K562 (cell line): ENCODE measurements at regions not wholly inside any gene's neighbourhood (a gene's known extent, or its start where the extent isn't known, plus 50 kb on each side); places are given as distances from the start of the nearest gene placed in this dataset.

Source experiments
- ATAC-seq: fragments of 200-7000 bp; cut with Tn5 transposase; 3 replicates; pipeline ENCODE4 v1.9.1; 2020; ENCODE audit warnings: moderate library complexity
- BruUV-seq: library from RNA; stranded (reverse); fragments of 400-500 nt; replicated peaks from 2 replicates; lab custom pipeline; 2021; lab: Mats Ljungman, UMichigan
- CTCF ChIA-PET: fragments of 300-600 bp; formaldehyde crosslinking; extraction: SDS; loops from one replicate; lab custom pipeline; 2021; ENCODE audit warnings: low intra/inter-chr PET ratio; lab: Yijun Ruan, JAX
- POLR2A ChIA-PET: fragments of 300-600, 350-650 bp; sonication (Branson Sonifier 250); formaldehyde crosslinking; extraction: SDS; loops from one replicate; lab custom pipeline; 2021; ENCODE audit warnings: antibody characterized with exemption, inconsistent platforms; lab: Yijun Ruan, JAX
- DNase-seq, 4 experiments: peaks; one replicate each; pipeline versions ENCODE4 v3.0.0 to v3.0.0-alpha.2; 2011 to 2018; ENCODE audit warnings: low spot score in 3 of 4, mixed read lengths in 3 of 4; ENCODE audit errors: extremely low read depth in 1 of 4
- FAIRE-seq: peaks from 2 replicates; lab custom pipeline; 2011; peaks lifted over from hg19 to GRCh38; lab: Jason Lieb, UNC
- H2AFZ ChIP-seq: 2 replicates; pipeline ENCODE4 v1.6.0; 2011; ENCODE audit warnings: low read depth, low read length, control low read depth, inconsistent platforms
- H3K27ac ChIP-seq: fragments of 200-600 bp; 3 replicates; pipeline ENCODE4 v1.8.0; 2011; ENCODE audit warnings: low read depth, mild to moderate bottlenecking, control low read depth, inconsistent platforms, low read length, moderate library complexity, mixed read lengths; ENCODE audit errors: extremely low read depth
- H3K27me3 ChIP-seq, 2 experiments: fragments of 300-600 bp in 1 of 2; 2 replicates in 1 of 2; 3 replicates in 1 of 2; pipeline versions ENCODE4 v1.6.0 to v1.8.0; 2011; ENCODE audit warnings: inconsistent platforms in 2 of 2, low read length in 2 of 2, mild to moderate bottlenecking in 1 of 2, mixed read lengths in 1 of 2, moderate library complexity in 1 of 2; ENCODE audit not compliant: control insufficient read depth in 2 of 2, insufficient read depth in 2 of 2
- H3K36me3 ChIP-seq: fragments of 300-600 bp; 3 replicates; pipeline ENCODE4 v1.8.0; 2011; ENCODE audit warnings: mild to moderate bottlenecking, low read length, inconsistent platforms; ENCODE audit not compliant: control insufficient read depth, insufficient read depth
- H3K4me1 ChIP-seq, 2 experiments: fragments of 200-600 bp in 1 of 2; replicated peaks in 1 of 2; 2 replicates in 1 of 2; 3 replicates in 1 of 2; pipeline versions ENCODE4 v1.5.1 to v1.8.0; 2011; ENCODE audit warnings: inconsistent platforms in 2 of 2, low read length in 2 of 2, mild to moderate bottlenecking in 1 of 2, mixed read lengths in 1 of 2, moderate library complexity in 1 of 2; ENCODE audit not compliant: control insufficient read depth in 2 of 2, insufficient read depth in 2 of 2
- H3K4me2 ChIP-seq: 2 replicates; pipeline ENCODE4 v1.6.1; 2011; ENCODE audit warnings: low read length, control low read depth, inconsistent platforms, mixed read lengths; ENCODE audit not compliant: insufficient read depth
- H3K4me3 ChIP-seq: fragments of 200-600 bp; sonication (generic), shearing (Covaris generic); 2 replicates; pipeline ENCODE4 v1.5.1; 2016; ENCODE audit warnings: control low read depth, inconsistent platforms
- H3K79me2 ChIP-seq: fragments of 200-600 bp; 3 replicates; pipeline ENCODE4 v1.8.0; 2011; ENCODE audit warnings: low read length, inconsistent platforms; ENCODE audit not compliant: control insufficient read depth, insufficient read depth
- H3K9ac ChIP-seq, 2 experiments: 2 replicates each; pipeline versions ENCODE4 v1.6.0 to v1.6.1; 2011; ENCODE audit warnings: low read depth in 2 of 2, low read length in 2 of 2, control low read depth in 1 of 2, inconsistent platforms in 1 of 2, mild to moderate bottlenecking in 1 of 2, mixed read lengths in 1 of 2; ENCODE audit not compliant: insufficient read depth in 1 of 2
- H3K9me1 ChIP-seq: one replicate; pipeline ENCODE4 v1.6.0; 2011; ENCODE audit warnings: inconsistent platforms, mild to moderate bottlenecking, low read length, moderate library complexity; ENCODE audit not compliant: control insufficient read depth, insufficient read depth
- H3K9me3 ChIP-seq: replicated peaks from 2 replicates; pipeline ENCODE4 v1.5.1; 2011; ENCODE audit warnings: low read depth, low read length, inconsistent platforms; ENCODE audit not compliant: control insufficient read depth, insufficient read depth
- H4K20me1 ChIP-seq: replicated peaks from 2 replicates; pipeline ENCODE4 v1.6.1; 2011; ENCODE audit warnings: low read length, inconsistent platforms, mixed read lengths; ENCODE audit not compliant: control insufficient read depth, insufficient read depth
- ZBED1 ChIP-seq: IDR thresholded peaks from 2 replicates; pipeline ENCODE4 v1.6.1; 2014
- ZNF184 ChIP-seq: sonication (generic); formaldehyde crosslinking; IDR thresholded peaks from 2 replicates; pipeline ENCODE4 v1.5.0; 2020; ENCODE audit warnings: missing genetic modification reagents
- ZNF57 ChIP-seq: fragments of 450-650 bp; formaldehyde crosslinking; IDR thresholded peaks from 2 replicates; pipeline ENCODE4 v1.4.0; 2020; ENCODE audit warnings: mild to moderate bottlenecking, moderate library complexity
- ZNF717 ChIP-seq: fragments of 250-450 bp; sonication (Bioruptor Pico); IDR thresholded peaks from 2 replicates; pipeline ENCODE4 v1.5.0; 2021
- WGBS: fragments of 100-300 bp; shearing (Covaris generic); methylation state at CpG from one replicate; pipeline ENCODE4 v1.1.6; 2016; ENCODE audit warnings: low coverage, mixed read lengths; ENCODE audit not compliant: insufficient coverage; ENCODE audit errors: missing lambda C conversion rate; 5-methylcytosine and 5-hydroxymethylcytosine counted together
- in situ Hi-C: fragments of 300-500 bp; cut with MboI; formaldehyde crosslinking; loops from 4 replicates; pipeline ENCODE4 v1.15.0; 2018; ENCODE audit warnings: inconsistent platforms, mixed read lengths
- intact Hi-C: fragments of 100-400 bp; cut with micrococcal nuclease; formaldehyde crosslinking; loops from 2 replicates; pipeline ENCODE4 v1.14.2; 2022
- TF ChIP-seq, protein P1 (sequence below): fragments of 450-650 bp; IDR thresholded peaks from 2 replicates; pipeline ENCODE4 v1.6.1; 2016; ENCODE audit warnings: mild to moderate bottlenecking, moderate library complexity

DNA sequence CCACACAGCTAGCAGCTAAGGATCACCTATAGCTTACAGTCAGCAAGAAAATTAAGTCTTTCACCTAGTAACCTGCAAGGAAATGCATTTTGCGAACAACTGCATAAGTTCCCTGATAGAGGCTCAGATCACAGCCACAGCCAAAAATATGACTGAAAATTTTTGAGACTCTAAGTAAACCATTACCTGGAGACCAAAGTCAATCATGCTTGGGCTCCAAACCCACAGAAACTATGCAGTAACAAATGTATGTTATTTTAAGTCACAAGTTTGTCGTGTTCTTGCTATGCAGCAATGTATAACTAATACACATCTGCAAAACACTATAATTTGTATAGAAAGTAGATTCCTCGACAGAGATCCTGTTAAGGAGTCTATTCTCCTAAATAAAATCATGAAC lies 1025.7 kb upstream of the RAG2 start:
- H3K27me3 ChIP-seq = no peaks in the 10 kb centered on the region
- H3K79me2 ChIP-seq = no peaks in the 10 kb centered on the region
- ChIA-PET POLR2A (no interaction called here), CTCF (no interaction called here)
- ATAC-seq = no peak
- H3K4me1 ChIP-seq = no peaks in the 10 kb centered on the region
- intact Hi-C loops (no loop called here), in situ Hi-C loops (no loop called here)
- H3K36me3 ChIP-seq = no peaks in the 10 kb centered on the region
- H3K9me3 ChIP-seq = no peaks in the 10 kb centered on the region; the same call in 1 of the 2 replicates
- no peak overlapping the region for H3K9ac ChIP-seq
- H3K9me1 ChIP-seq = no peaks in the 10 kb centered on the region
- no peak overlapping the region for H2AFZ ChIP-seq
- no peak for FAIRE-seq
- no peak overlapping the region for H3K4me3 ChIP-seq
- BruUV-seq = no TSS peak
- no peak overlapping the region for H3K27ac ChIP-seq
- no peaks in the 10 kb centered on the region for H4K20me1 ChIP-seq
- TF ChIP-seq ZNF57 (CRISPR knock-in tag) = no peak
- TF ChIP-seq ZNF717 (CRISPR knock-in tag) = no peak
- TF ChIP-seq ZNF184 (CRISPR knock-in tag) = no peak
- TF ChIP-seq ZBED1 = no peak
- TF ChIP-seq, protein P1, sequence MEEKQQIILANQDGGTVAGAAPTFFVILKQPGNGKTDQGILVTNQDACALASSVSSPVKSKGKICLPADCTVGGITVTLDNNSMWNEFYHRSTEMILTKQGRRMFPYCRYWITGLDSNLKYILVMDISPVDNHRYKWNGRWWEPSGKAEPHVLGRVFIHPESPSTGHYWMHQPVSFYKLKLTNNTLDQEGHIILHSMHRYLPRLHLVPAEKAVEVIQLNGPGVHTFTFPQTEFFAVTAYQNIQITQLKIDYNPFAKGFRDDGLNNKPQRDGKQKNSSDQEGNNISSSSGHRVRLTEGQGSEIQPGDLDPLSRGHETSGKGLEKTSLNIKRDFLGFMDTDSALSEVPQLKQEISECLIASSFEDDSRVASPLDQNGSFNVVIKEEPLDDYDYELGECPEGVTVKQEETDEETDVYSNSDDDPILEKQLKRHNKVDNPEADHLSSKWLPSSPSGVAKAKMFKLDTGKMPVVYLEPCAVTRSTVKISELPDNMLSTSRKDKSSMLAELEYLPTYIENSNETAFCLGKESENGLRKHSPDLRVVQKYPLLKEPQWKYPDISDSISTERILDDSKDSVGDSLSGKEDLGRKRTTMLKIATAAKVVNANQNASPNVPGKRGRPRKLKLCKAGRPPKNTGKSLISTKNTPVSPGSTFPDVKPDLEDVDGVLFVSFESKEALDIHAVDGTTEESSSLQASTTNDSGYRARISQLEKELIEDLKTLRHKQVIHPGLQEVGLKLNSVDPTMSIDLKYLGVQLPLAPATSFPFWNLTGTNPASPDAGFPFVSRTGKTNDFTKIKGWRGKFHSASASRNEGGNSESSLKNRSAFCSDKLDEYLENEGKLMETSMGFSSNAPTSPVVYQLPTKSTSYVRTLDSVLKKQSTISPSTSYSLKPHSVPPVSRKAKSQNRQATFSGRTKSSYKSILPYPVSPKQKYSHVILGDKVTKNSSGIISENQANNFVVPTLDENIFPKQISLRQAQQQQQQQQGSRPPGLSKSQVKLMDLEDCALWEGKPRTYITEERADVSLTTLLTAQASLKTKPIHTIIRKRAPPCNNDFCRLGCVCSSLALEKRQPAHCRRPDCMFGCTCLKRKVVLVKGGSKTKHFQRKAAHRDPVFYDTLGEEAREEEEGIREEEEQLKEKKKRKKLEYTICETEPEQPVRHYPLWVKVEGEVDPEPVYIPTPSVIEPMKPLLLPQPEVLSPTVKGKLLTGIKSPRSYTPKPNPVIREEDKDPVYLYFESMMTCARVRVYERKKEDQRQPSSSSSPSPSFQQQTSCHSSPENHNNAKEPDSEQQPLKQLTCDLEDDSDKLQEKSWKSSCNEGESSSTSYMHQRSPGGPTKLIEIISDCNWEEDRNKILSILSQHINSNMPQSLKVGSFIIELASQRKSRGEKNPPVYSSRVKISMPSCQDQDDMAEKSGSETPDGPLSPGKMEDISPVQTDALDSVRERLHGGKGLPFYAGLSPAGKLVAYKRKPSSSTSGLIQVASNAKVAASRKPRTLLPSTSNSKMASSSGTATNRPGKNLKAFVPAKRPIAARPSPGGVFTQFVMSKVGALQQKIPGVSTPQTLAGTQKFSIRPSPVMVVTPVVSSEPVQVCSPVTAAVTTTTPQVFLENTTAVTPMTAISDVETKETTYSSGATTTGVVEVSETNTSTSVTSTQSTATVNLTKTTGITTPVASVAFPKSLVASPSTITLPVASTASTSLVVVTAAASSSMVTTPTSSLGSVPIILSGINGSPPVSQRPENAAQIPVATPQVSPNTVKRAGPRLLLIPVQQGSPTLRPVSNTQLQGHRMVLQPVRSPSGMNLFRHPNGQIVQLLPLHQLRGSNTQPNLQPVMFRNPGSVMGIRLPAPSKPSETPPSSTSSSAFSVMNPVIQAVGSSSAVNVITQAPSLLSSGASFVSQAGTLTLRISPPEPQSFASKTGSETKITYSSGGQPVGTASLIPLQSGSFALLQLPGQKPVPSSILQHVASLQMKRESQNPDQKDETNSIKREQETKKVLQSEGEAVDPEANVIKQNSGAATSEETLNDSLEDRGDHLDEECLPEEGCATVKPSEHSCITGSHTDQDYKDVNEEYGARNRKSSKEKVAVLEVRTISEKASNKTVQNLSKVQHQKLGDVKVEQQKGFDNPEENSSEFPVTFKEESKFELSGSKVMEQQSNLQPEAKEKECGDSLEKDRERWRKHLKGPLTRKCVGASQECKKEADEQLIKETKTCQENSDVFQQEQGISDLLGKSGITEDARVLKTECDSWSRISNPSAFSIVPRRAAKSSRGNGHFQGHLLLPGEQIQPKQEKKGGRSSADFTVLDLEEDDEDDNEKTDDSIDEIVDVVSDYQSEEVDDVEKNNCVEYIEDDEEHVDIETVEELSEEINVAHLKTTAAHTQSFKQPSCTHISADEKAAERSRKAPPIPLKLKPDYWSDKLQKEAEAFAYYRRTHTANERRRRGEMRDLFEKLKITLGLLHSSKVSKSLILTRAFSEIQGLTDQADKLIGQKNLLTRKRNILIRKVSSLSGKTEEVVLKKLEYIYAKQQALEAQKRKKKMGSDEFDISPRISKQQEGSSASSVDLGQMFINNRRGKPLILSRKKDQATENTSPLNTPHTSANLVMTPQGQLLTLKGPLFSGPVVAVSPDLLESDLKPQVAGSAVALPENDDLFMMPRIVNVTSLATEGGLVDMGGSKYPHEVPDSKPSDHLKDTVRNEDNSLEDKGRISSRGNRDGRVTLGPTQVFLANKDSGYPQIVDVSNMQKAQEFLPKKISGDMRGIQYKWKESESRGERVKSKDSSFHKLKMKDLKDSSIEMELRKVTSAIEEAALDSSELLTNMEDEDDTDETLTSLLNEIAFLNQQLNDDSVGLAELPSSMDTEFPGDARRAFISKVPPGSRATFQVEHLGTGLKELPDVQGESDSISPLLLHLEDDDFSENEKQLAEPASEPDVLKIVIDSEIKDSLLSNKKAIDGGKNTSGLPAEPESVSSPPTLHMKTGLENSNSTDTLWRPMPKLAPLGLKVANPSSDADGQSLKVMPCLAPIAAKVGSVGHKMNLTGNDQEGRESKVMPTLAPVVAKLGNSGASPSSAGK = no peak
- no peak overlapping the region for H3K4me2 ChIP-seq
- DNase-seq = no peak
- 0% methylated on average over 3 of the region's 3 CpGs for WGBS
